Motor neuron (in vitro differentiated cells): ENCODE measurements at regions not wholly inside any gene's neighbourhood (a gene's known extent, or its start where the extent isn't known, plus 50 kb on each side); places are given as distances from the start of the nearest gene placed in this dataset.
"Not testable (repeated sequence)": the region's sequence is repeated elsewhere in the genome, so short reads cannot be mapped to it uniquely, and the experiment has no call there.

Experiments
- ATAC-seq, 8 experiments: fragments of 200-7000 bp; cut with Tn5 transposase; replicated peaks in 6 of 8; 2 replicates each; pipeline ENCODE4 v1.8.0; 2021; ENCODE audit warnings: mild to moderate bottlenecking in 8 of 8, moderate library complexity in 8 of 8
- H3K27ac ChIP-seq, 2 donors: fragments of 250-450 bp; sonication (Bioruptor Pico); 2 replicates each; pipeline ENCODE4 v1.9.0; 2021; ENCODE audit warnings: antibody characterized with exemption in 2 of 2, mild to moderate bottlenecking in 2 of 2, moderate library complexity in 1 of 2
- H3K4me1 ChIP-seq, 2 donors: fragments of 250-450 bp; sonication (Bioruptor Pico); replicated peaks in 1 of 2; 2 replicates each; pipeline ENCODE4 v1.6.1; 2021; ENCODE audit warnings: antibody characterized with exemption in 2 of 2, mild to moderate bottlenecking in 2 of 2, moderate library complexity in 1 of 2
- H3K4me3 ChIP-seq, 5 donors: fragments of 250-450 bp; sonication (Bioruptor Pico); 2 replicates each; pipeline ENCODE4 v1.9.0; 2021; ENCODE audit warnings: antibody characterized with exemption in 5 of 5, mild to moderate bottlenecking in 5 of 5, moderate library complexity in 4 of 5
- WGBS, 10 experiments: fragments of 450-650 bp; shearing (Covaris generic); methylation state at CpG; one replicate each; pipeline ENCODE4 v1.0.0; 2022; 5-methylcytosine and 5-hydroxymethylcytosine counted together
- in situ Hi-C, 9 experiments: fragments of 400-800 bp; cut with MboI; loops; one replicate each; pipeline ENCODE4 v1.15.0; 2021; ENCODE audit warnings: low sequenced_read_pairs in 9 of 9, low pct_unique_long_range_greater_than_20kb in 2 of 9; ENCODE audit not compliant: unreplicated experiment in 9 of 9

- WGBS, 10 experiments = 59 to 99% (median 84%) methylated on average over 1 to 6 of the region's 7 CpGs
- in situ Hi-C loops = no loop called here
These were observed 141.6 kb upstream of the RIOK3 start for GRCh38 chr18:23311351-23312121.

GRCh38 chr18:23313379-23313778 is 139.7 kb upstream of the RIOK3 start:
- WGBS, 10 experiments = 100% methylated on average over 1 of the region's 1 CpG; no CpG with 5 or more reads in 7 of the 10 experiments
- in situ Hi-C loops = no loop called here
- no peak for ATAC-seq

More at GRCh38 chr18:23311351-23312121, 141.6 kb upstream of the RIOK3 start:
- H3K4me3 ChIP-seq = no peak overlapping the region
- H3K4me1 ChIP-seq = peaks cover 0 to 6% of the 10 kb centered on the region in 2 donors
- no peak overlapping the region for H3K27ac ChIP-seq
- ATAC-seq = peak in 4 of 8 experiments; percentile 27 to 70 (median 45)

GRCh38 chr18:23314672-23315071 is 138.4 kb upstream of the RIOK3 start:
- no peak for ATAC-seq
- Histone ChIP-seq H3K4me3 (no peak overlapping the region), H3K27ac (no peak overlapping the region), H3K4me1 (peaks cover 0 to 6% of the 10 kb centered on the region in 2 donors)
- 0 to 100% (median 71%) methylated on average over 1 to 4 of the region's 4 CpGs; no CpG with 5 or more reads in 4 of the 10 experiments for WGBS, 10 experiments
- in situ Hi-C loops = no loop called here

More at GRCh38 chr18:23313379-23313778, 139.7 kb upstream of the RIOK3 start:
- H3K27ac ChIP-seq = no peak overlapping the region
- H3K4me3 ChIP-seq = no peak overlapping the region
- H3K4me1 ChIP-seq = peaks cover 0 to 6% of the 10 kb centered on the region in 2 donors

GRCh38 chr18:23316316-23316715 is 136.8 kb upstream of the RIOK3 start:
- in situ Hi-C loops = no loop called here
- no peak overlapping the region for H3K27ac ChIP-seq
- H3K4me3 ChIP-seq = no peak overlapping the region
- peaks cover 0 to 6% of the 10 kb centered on the region in 2 donors for H3K4me1 ChIP-seq
- no peak for ATAC-seq
- WGBS, 10 experiments = 60 to 100% (median 98%) methylated on average over 1 to 2 of the region's 2 CpGs

- ATAC-seq = no peak
- in situ Hi-C loops = no loop called here
- Histone ChIP-seq H3K4me1 (peaks cover 0 to 1% of the 10 kb centered on the region in 2 donors), H3K4me3 (no peak overlapping the region), H3K27ac (no peak overlapping the region)
These were observed 136.1 kb upstream of the RIOK3 start for GRCh38 chr18:23316988-23317387.

- WGBS, 10 experiments = 32 to 100% (median 89%) methylated on average over 2 to 5 of the region's 5 CpGs
- Histone ChIP-seq H3K4me3 (no peak overlapping the region), H3K4me1 (no peaks in the 10 kb centered on the region), H3K27ac (no peak overlapping the region)
- in situ Hi-C loops = no loop called here
- ATAC-seq = no peak
These were observed 135.0 kb upstream of the RIOK3 start for GRCh38 chr18:23317975-23318675.

GRCh38 chr18:23320709-23321236 is 132.3 kb upstream of the RIOK3 start:
- no peak for ATAC-seq
- 29 to 100% (median 67%) methylated on average over 1 of the region's 1 CpG; no CpG with 5 or more reads in 6 of the 10 experiments for WGBS, 10 experiments
- in situ Hi-C loops = no loop called here
- Histone ChIP-seq H3K4me3 (no peak overlapping the region), H3K27ac (no peak overlapping the region), H3K4me1 (no peaks in the 10 kb centered on the region)

- Histone ChIP-seq H3K27ac (no peak overlapping the region), H3K4me1 (no peaks in the 10 kb centered on the region), H3K4me3 (no peak overlapping the region)
- 22 to 100% (median 77%) methylated on average over 1 to 5 of the region's 5 CpGs; no CpG with 5 or more reads in 2 of the 10 experiments for WGBS, 10 experiments
- in situ Hi-C loops = no loop called here
- ATAC-seq = no peak
These were observed 131.1 kb upstream of the RIOK3 start for GRCh38 chr18:23321996-23322395.

- Histone ChIP-seq H3K27ac (no peak overlapping the region), H3K4me1 (no peaks in the 10 kb centered on the region), H3K4me3 (no peak overlapping the region)
- no peak for ATAC-seq
- 79 to 97% (median 89%) methylated on average over 4 to 10 of the region's 11 CpGs for WGBS, 10 experiments
- in situ Hi-C loops = no loop called here
These were observed 128.9 kb upstream of the RIOK3 start for GRCh38 chr18:23324056-23324811.

GRCh38 chr18:23324861-23325260 is 128.2 kb upstream of the RIOK3 start:
- Histone ChIP-seq H3K4me1 (no peaks in the 10 kb centered on the region), H3K4me3 (no peak overlapping the region), H3K27ac (no peak overlapping the region)
- 14 to 100% (median 97%) methylated on average over 1 to 4 of the region's 4 CpGs; no CpG with 5 or more reads in 1 of the 10 experiments for WGBS, 10 experiments
- no peak for ATAC-seq
- in situ Hi-C loops = no loop called here

GRCh38 chr18:23329671-23330070 is 123.4 kb upstream of the RIOK3 start:
- H3K27ac ChIP-seq, in situ Hi-C loops, H3K4me1 ChIP-seq, H3K4me3 ChIP-seq, ATAC-seq: not testable (repeated sequence)
- WGBS, 10 experiments = 83 to 100% (median 91%) methylated on average over 1 to 3 of the region's 3 CpGs; no CpG with 5 or more reads in 6 of the 10 experiments

GRCh38 chr18:23330423-23330822 is 122.7 kb upstream of the RIOK3 start:
- no peak for ATAC-seq
- WGBS, 10 experiments = 75 to 100% (median 91%) methylated on average over 1 to 7 of the region's 8 CpGs; no CpG with 5 or more reads in 3 of the 10 experiments
- no peak overlapping the region for H3K4me3 ChIP-seq
- in situ Hi-C loops = no loop called here
- H3K27ac ChIP-seq = no peak overlapping the region
- H3K4me1 ChIP-seq = no peaks in the 10 kb centered on the region
